ENCODE measurements at regions not wholly inside any gene's neighbourhood (a gene's known extent, or its start where the extent isn't known, plus 50 kb on each side); places are given as distances from the start of the nearest gene placed in this dataset.

GRCh38 chr11:69922596-69923111 lies 103.4 kb upstream of the FGF3 start:
- TF ChIP-seq CTCF (conservative IDR thresholded peaks at IDR 0.05 in 1 of 2, IDR thresholded peaks at IDR 0.05 in 1 of 2; ENCODE audit: low read depth in 1 of 2, low read length in 2 of 2) (no peak), EZH2 (IDR thresholded peaks at IDR 0.05; ENCODE audit: low read length, missing control alignments) (no peak)

Measured in fibroblast of lung (primary cell).